ENCODE measurements at regions not wholly inside any gene's neighbourhood (a gene's known extent, or its start where the extent isn't known, plus 50 kb on each side); places are given as distances from the start of the nearest gene placed in this dataset.
"Not testable (repeated sequence)": the region's sequence is repeated elsewhere in the genome, so short reads cannot be mapped to it uniquely, and the experiment has no call there.

GRCh38 chr3:125675791-125676190, 80.5 kb upstream of the OSBPL11 start:
- Histone ChIP-seq H3K4me1 (ENCODE audit: control insufficient read depth in 1 of 2, insufficient read depth in 1 of 2, low read depth in 1 of 2, low read length in 1 of 2) (no peaks in the 10 kb centered on the region), H3K27ac (no peak overlapping the region), H3K36me3 (no peaks in the 10 kb centered on the region), H3K4me3 (ENCODE audit: low read depth in 1 of 2, low read length in 1 of 2) (no peak overlapping the region), H3K9me3 (no peaks in the 10 kb centered on the region), H3K27me3 (no peaks in the 10 kb centered on the region)
- no peak for TF ChIP-seq CTCF (IDR thresholded peaks at IDR 0.05)

- Histone ChIP-seq H3K4me1 (ENCODE audit: control insufficient read depth in 1 of 2, insufficient read depth in 1 of 2, low read depth in 1 of 2, low read length in 1 of 2) (peaks cover 9 to 14% of the 10 kb centered on the region in 2 experiments), H3K27me3 (no peaks in the 10 kb centered on the region), H3K9me3 (no peaks in the 10 kb centered on the region), H3K36me3 (no peaks in the 10 kb centered on the region), H3K4me3 (ENCODE audit: low read depth in 1 of 2, low read length in 1 of 2) (no peak overlapping the region), H3K27ac (no peak overlapping the region)
- no peak for TF ChIP-seq CTCF (IDR thresholded peaks at IDR 0.05)
Measured at GRCh38 chr3:125679258-125679657, 84.0 kb upstream of the OSBPL11 start.

GRCh38 chr3:125681146-125681545, 85.8 kb upstream of the OSBPL11 start:
- Histone ChIP-seq H3K27ac (no peak overlapping the region), H3K4me3 (ENCODE audit: low read depth in 1 of 2, low read length in 1 of 2) (no peak overlapping the region), H3K27me3 (no peaks in the 10 kb centered on the region), H3K4me1 (ENCODE audit: control insufficient read depth in 1 of 2, insufficient read depth in 1 of 2, low read depth in 1 of 2, low read length in 1 of 2) (peaks cover 9 to 14% of the 10 kb centered on the region in 2 experiments), H3K36me3 (no peaks in the 10 kb centered on the region), H3K9me3 (no peaks in the 10 kb centered on the region)
- no peak for TF ChIP-seq CTCF (IDR thresholded peaks at IDR 0.05)

- H3K27me3 ChIP-seq; H3K4me3 ChIP-seq (ENCODE audit: low read depth in 1 of 2, low read length in 1 of 2): not testable (repeated sequence)
Measured at GRCh38 chr3:125681906-125682305, 86.6 kb upstream of the OSBPL11 start.

GRCh38 chr3:125682610-125683009, 87.3 kb upstream of the OSBPL11 start:
- H3K4me3 ChIP-seq (ENCODE audit: low read depth in 1 of 2, low read length in 1 of 2); H3K27me3 ChIP-seq; H3K9me3 ChIP-seq; H3K36me3 ChIP-seq: not testable (repeated sequence)
- H3K4me1 ChIP-seq (ENCODE audit: control insufficient read depth in 1 of 2, insufficient read depth in 1 of 2, low read depth in 1 of 2, low read length in 1 of 2), result peaks cover 9 to 14% of the 10 kb centered on the region in 2 experiments
- peak overlapping the region; percentile 78 for H3K27ac ChIP-seq

More at GRCh38 chr3:125681906-125682305, 86.6 kb upstream of the OSBPL11 start:
- H3K27ac ChIP-seq, result peak overlapping the region; percentile 78
- not testable (repeated sequence) for H3K9me3 ChIP-seq, H3K36me3 ChIP-seq
- peaks cover 9 to 14% of the 10 kb centered on the region in 2 experiments for H3K4me1 ChIP-seq (ENCODE audit: control insufficient read depth in 1 of 2, insufficient read depth in 1 of 2, low read depth in 1 of 2, low read length in 1 of 2)

GRCh38 chr3:125683067-125683829, 88.0 kb upstream of the OSBPL11 start:
- H3K4me3 ChIP-seq (ENCODE audit: low read depth in 1 of 2, low read length in 1 of 2), result no peak overlapping the region
- H3K27me3 ChIP-seq, result no peaks in the 10 kb centered on the region
- no peak for TF ChIP-seq CTCF (IDR thresholded peaks at IDR 0.05)
- peaks cover 9 to 14% of the 10 kb centered on the region in 2 experiments for H3K4me1 ChIP-seq (ENCODE audit: control insufficient read depth in 1 of 2, insufficient read depth in 1 of 2, low read depth in 1 of 2, low read length in 1 of 2)
- H3K36me3 ChIP-seq, result no peaks in the 10 kb centered on the region
- H3K9me3 ChIP-seq, result no peaks in the 10 kb centered on the region
- H3K27ac ChIP-seq, result no peak overlapping the region
